ENCODE measurements at regions not wholly inside any gene's neighbourhood (a gene's known extent, or its start where the extent isn't known, plus 50 kb on each side); places are given as distances from the start of the nearest gene placed in this dataset.

DNA sequence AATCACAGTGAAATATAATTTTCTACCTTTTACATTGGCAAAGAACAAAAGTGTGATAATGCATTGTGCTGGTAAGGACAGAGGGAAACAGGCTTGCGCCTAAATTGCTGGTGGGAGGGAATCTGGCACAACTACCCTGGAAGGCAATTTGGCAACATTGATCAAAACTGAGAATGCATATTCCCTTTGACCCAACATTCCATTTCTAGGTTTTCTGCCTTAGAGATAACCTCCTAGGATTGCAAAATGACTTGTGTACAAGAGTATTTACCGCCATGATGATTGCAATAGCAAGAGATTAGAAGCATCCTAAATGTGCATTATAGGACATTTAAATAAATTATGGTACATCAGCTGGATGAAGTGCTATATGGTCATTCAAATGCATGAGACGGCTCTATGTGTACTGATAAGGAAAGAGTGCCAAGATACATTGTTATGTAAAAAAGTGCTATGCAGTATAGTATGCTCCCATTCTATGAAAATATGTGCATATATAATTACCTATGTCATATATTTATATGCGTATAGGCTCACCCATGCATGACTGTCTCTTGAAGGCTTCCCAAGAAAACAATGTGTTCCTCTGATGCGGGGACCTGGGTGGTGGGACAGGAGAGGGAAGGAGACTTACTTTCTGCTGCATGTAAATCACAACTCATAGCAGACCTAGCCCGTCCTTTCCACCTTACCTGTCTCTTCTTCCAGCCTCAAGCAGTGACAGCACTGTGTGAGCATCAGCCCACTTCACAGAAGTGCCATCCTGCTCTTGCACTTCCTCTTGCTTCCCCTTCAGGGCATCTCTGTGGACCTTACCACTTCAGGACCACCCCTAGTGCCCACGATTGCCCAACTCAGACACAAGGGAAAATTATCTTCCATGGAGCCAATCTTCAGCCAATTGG, 249.9 kb upstream of the TLE3 start (continued):
- TF ChIP-seq, protein P1, sequence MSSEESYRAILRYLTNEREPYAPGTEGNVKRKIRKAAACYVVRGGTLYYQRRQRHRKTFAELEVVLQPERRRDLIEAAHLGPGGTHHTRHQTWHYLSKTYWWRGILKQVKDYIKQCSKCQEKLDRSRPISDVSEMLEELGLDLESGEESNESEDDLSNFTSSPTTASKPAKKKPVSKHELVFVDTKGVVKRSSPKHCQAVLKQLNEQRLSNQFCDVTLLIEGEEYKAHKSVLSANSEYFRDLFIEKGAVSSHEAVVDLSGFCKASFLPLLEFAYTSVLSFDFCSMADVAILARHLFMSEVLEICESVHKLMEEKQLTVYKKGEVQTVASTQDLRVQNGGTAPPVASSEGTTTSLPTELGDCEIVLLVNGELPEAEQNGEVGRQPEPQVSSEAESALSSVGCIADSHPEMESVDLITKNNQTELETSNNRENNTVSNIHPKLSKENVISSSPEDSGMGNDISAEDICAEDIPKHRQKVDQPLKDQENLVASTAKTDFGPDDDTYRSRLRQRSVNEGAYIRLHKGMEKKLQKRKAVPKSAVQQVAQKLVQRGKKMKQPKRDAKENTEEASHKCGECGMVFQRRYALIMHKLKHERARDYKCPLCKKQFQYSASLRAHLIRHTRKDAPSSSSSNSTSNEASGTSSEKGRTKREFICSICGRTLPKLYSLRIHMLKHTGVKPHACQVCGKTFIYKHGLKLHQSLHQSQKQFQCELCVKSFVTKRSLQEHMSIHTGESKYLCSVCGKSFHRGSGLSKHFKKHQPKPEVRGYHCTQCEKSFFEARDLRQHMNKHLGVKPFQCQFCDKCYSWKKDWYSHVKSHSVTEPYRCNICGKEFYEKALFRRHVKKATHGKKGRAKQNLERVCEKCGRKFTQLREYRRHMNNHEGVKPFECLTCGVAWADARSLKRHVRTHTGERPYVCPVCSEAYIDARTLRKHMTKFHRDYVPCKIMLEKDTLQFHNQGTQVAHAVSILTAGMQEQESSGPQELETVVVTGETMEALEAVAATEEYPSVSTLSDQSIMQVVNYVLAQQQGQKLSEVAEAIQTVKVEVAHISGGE (CRISPR knock-in tag; IDR thresholded peaks at IDR 0.05), result no peak
- TF ChIP-seq PKNOX1 (IDR thresholded peaks at IDR 0.05) (no peak), HCFC1 (IDR thresholded peaks at IDR 0.05; ENCODE audit: low read length) (no peak), RELA (IDR thresholded peaks at IDR 0.05; ENCODE audit: borderline replicate concordance, partially characterized antibody) (no peak), ZNF622 (IDR thresholded peaks at IDR 0.05) (no peak), ZNF384 (IDR thresholded peaks at IDR 0.05; ENCODE audit: borderline replicate concordance, low read depth, low read length) (no peak), TAF1 (IDR thresholded peaks at IDR 0.05; ENCODE audit: borderline replicate concordance, low read depth, low read length) (no peak), ZNF207 (IDR thresholded peaks at IDR 0.05; ENCODE audit: borderline replicate concordance) (no peak), BHLHE40 (IDR thresholded peaks at IDR 0.05; ENCODE audit: borderline replicate concordance in 1 of 2, low read depth in 2 of 2, low read length in 1 of 2) (no peak), LARP7 (IDR thresholded peaks at IDR 0.05) (no peak), CHD1 (IDR thresholded peaks at IDR 0.05; ENCODE audit: low read depth, low read length) (no peak), WRNIP1 (IDR thresholded peaks at IDR 0.05; ENCODE audit: borderline replicate concordance, low read depth, low read length) (no peak)
